Sigmoid colon (tissue), 6 donors: ENCODE measurements at regions not wholly inside any gene's neighbourhood (a gene's known extent, or its start where the extent isn't known, plus 50 kb on each side); places are given as distances from the start of the nearest gene placed in this dataset.

ENCODE experiments used
- DNase-seq: peaks from one replicate; pipeline ENCODE4 v3.0.0-alpha.2; 2019
- H3K27ac ChIP-seq, 4 donors: fragments of 200-600 bp; sonication (generic); one replicate each; pipeline ENCODE4 v1.5.1; 2016 to 2019; ENCODE audit warnings: mild to moderate bottlenecking in 1 of 4
- H3K27me3 ChIP-seq, 3 donors: fragments of 200-600 bp; sonication (generic); one replicate each; pipeline ENCODE4 v1.5.1; 2019; ENCODE audit warnings: mild to moderate bottlenecking in 1 of 3
- H3K36me3 ChIP-seq, 4 donors: fragments of 200-600 bp; sonication (generic); one replicate each; pipeline ENCODE4 v1.5.1; 2016 to 2019
- H3K4me1 ChIP-seq, 4 donors: fragments of 200-600 bp; sonication (generic); one replicate each; pipeline ENCODE4 v1.5.1; 2017 to 2019
- H3K4me3 ChIP-seq, 4 donors: fragments of 200-600 bp; sonication (generic); one replicate each; pipeline ENCODE4 v1.5.1; 2017 to 2019; ENCODE audit warnings: mild to moderate bottlenecking in 2 of 4, moderate library complexity in 1 of 4
- H3K9me3 ChIP-seq, 4 donors: fragments of 200-600 bp in 3 of 4; sonication (generic) in 3 of 4; one replicate each; pipeline versions ENCODE4 v1.5.1 to v1.6.1; 2013 to 2019
- EP300 ChIP-seq, 4 donors: sonication (generic); formaldehyde crosslinking; IDR thresholded peaks; one replicate each; pipeline ENCODE4 v1.6.1; 2017; ENCODE audit warnings: antibody characterized with exemption in 4 of 4
- POLR2A ChIP-seq, 2 donors: fragments of 450-650 bp; IDR thresholded peaks; one replicate each; pipeline ENCODE4 v1.6.1; 2016; ENCODE audit warnings: antibody characterized with exemption in 2 of 2, mild to moderate bottlenecking in 2 of 2, moderate library complexity in 2 of 2
- POLR2AphosphoS5 ChIP-seq, 4 donors: sonication (generic); formaldehyde crosslinking; IDR thresholded peaks; one replicate each; pipeline ENCODE4 v1.6.1; 2017; ENCODE audit warnings: antibody characterized with exemption in 4 of 4
- WGBS, 2 donors: extraction: QIAGEN DNeasy Blood & Tissue Kit; methylation state at CpG; one replicate each; pipeline ENCODE4 v1.1.7; 2013; 5-methylcytosine and 5-hydroxymethylcytosine counted together
- intact Hi-C: fragments of 100-400 bp; cut with DNase I; formaldehyde crosslinking; loops from one replicate; pipeline ENCODE4 v1.15.1; 2023
- TF ChIP-seq, protein P1 (sequence below), 4 experiments: fragments of 450-650 bp in 3 of 4; fragments of 200-600 bp in 1 of 4; IDR thresholded peaks; one replicate each; pipeline ENCODE4 v1.5.1; 2016 to 2019; ENCODE audit warnings: antibody characterized with exemption in 4 of 4, mild to moderate bottlenecking in 3 of 4, moderate library complexity in 2 of 4
- donor health status: healthy with polysubstance abuse.
- donor health status: healthy.

GRCh38 chr3:101169516-101169915 lies 150.9 kb downstream of the IMPG2 start:
- H3K27me3 ChIP-seq: no peaks in the 10 kb centered on the region
- DNase-seq: no peak
- no peak overlapping the region for H3K4me3 ChIP-seq
- no peaks in the 10 kb centered on the region for H3K9me3 ChIP-seq
- H3K4me1 ChIP-seq: peaks cover 0 to 33% (median 25%) of the 10 kb centered on the region in 4 donors
- no peak for TF ChIP-seq EP300 (IDR thresholded peaks at IDR 0.05)
- TF ChIP-seq, protein P1, sequence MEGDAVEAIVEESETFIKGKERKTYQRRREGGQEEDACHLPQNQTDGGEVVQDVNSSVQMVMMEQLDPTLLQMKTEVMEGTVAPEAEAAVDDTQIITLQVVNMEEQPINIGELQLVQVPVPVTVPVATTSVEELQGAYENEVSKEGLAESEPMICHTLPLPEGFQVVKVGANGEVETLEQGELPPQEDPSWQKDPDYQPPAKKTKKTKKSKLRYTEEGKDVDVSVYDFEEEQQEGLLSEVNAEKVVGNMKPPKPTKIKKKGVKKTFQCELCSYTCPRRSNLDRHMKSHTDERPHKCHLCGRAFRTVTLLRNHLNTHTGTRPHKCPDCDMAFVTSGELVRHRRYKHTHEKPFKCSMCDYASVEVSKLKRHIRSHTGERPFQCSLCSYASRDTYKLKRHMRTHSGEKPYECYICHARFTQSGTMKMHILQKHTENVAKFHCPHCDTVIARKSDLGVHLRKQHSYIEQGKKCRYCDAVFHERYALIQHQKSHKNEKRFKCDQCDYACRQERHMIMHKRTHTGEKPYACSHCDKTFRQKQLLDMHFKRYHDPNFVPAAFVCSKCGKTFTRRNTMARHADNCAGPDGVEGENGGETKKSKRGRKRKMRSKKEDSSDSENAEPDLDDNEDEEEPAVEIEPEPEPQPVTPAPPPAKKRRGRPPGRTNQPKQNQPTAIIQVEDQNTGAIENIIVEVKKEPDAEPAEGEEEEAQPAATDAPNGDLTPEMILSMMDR (IDR thresholded peaks at IDR 0.05): no peak
- TF ChIP-seq POLR2AphosphoS5 (IDR thresholded peaks at IDR 0.05): no peak
- no peak for TF ChIP-seq POLR2A (IDR thresholded peaks at IDR 0.05)
- peak overlapping the region; percentile 55 to 82 (median 74) for H3K27ac ChIP-seq
- intact Hi-C loops: no loop called here
- WGBS, 2 donors: 73 to 78% methylated on average over 3 of the region's 3 CpGs
- H3K36me3 ChIP-seq: no peaks in the 10 kb centered on the region

DNA sequence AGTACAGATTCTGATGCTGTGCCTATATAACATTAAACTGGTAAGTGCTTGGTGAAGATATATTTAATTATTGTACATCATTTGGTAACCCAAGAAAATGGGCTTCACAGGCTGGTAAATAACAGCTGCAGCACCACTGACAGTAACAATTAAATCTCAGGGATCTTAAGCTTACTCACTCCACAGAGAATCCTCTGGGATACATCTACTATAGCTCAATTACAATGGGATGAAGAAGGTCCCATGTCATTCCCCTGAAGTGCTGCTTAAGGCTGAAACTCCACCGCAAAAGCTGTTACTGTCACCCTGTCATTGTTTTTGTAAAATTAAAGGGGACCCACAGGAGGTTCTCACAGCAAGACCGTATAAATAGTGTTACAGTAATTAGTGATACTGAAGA lies 153.0 kb downstream of the IMPG2 start:
- H3K9me3 ChIP-seq: no peaks in the 10 kb centered on the region
- H3K36me3 ChIP-seq: no peaks in the 10 kb centered on the region
- no peak for DNase-seq
- no peaks in the 10 kb centered on the region for H3K27me3 ChIP-seq
- intact Hi-C loops: no loop called here
- no peak overlapping the region for H3K27ac ChIP-seq
- WGBS, 2 donors: 93 to 98% methylated on average over 2 of the region's 2 CpGs
- H3K4me3 ChIP-seq: no peak overlapping the region
- TF ChIP-seq, protein P1 (IDR thresholded peaks at IDR 0.05): no peak
- no peak for TF ChIP-seq POLR2AphosphoS5 (IDR thresholded peaks at IDR 0.05)
- TF ChIP-seq POLR2A (IDR thresholded peaks at IDR 0.05): no peak
- peaks cover 0 to 40% (median 30%) of the 10 kb centered on the region in 4 donors for H3K4me1 ChIP-seq

DNA sequence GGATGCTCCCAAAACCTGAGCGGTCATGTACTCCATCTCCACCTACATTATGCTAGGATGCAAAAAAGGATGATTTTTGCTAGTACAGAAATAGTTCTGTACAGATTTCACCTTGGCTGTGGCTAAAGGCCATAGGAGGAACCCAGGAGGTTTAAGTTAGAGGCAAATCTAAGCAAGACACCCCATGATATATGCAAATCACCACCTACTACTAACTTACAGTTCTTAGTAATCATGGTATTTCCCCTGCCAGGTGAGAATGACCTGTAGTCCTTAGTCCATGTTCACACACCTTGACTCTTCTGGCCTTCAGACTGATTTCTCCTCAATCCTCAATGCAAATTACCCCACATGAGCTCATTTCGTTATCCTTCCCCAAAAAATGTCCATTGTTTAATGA lies 154.2 kb downstream of the IMPG2 start:
- Histone ChIP-seq H3K4me1 (peaks cover 0 to 38% (median 30%) of the 10 kb centered on the region in 4 donors), H3K4me3 (no peak overlapping the region), H3K9me3 (no peaks in the 10 kb centered on the region), H3K27ac (no peak overlapping the region), H3K27me3 (no peaks in the 10 kb centered on the region), H3K36me3 (no peaks in the 10 kb centered on the region)
- intact Hi-C loops: no loop called here
- TF ChIP-seq POLR2A (IDR thresholded peaks at IDR 0.05) (no peak), EP300 (IDR thresholded peaks at IDR 0.05) (no peak), POLR2AphosphoS5 (IDR thresholded peaks at IDR 0.05) (no peak)
- TF ChIP-seq, protein P1 (IDR thresholded peaks at IDR 0.05): no peak
- WGBS, 2 donors: 82 to 87% methylated on average over 2 of the region's 2 CpGs
- no peak for DNase-seq

- Histone ChIP-seq H3K27ac (peak overlapping the region in 2 of 4 donors; percentile 20 to 21), H3K4me1 (peaks cover 0 to 30% (median 17%) of the 10 kb centered on the region in 4 donors), H3K27me3 (no peaks in the 10 kb centered on the region), H3K4me3 (no peak overlapping the region), H3K9me3 (no peaks in the 10 kb centered on the region), H3K36me3 (no peaks in the 10 kb centered on the region)
- TF ChIP-seq POLR2A (IDR thresholded peaks at IDR 0.05) (no peak), POLR2AphosphoS5 (IDR thresholded peaks at IDR 0.05) (no peak), EP300 (IDR thresholded peaks at IDR 0.05) (no peak)
- TF ChIP-seq, protein P1 (IDR thresholded peaks at IDR 0.05): no peak
- DNase-seq: no peak
- intact Hi-C loops: no loop called here
Observed at GRCh38 chr3:101163554-101163953, 156.8 kb downstream of the IMPG2 start.

DNA sequence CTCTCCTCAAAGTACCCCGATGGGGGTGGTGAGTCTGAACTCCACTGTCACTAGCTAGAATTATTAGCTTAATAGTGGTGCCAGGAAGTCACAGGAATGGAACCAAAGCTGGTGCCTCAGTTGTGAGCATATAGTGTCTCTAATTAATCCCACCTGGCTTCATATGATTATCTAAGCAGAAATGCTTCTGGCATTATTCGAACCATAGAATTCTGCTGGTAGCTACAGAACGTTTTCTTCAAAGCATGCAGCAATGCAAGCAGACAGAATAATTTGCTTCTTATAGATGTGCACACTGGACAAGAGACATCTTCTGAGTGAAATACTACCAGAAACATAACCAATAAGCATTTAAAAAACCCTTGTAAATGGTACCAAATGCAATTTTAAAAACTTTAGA lies 160.9 kb downstream of the IMPG2 start:
- Histone ChIP-seq H3K4me3 (no peak overlapping the region), H3K4me1 (peaks cover 0 to 59% (median 39%) of the 10 kb centered on the region in 4 donors), H3K36me3 (no peaks in the 10 kb centered on the region), H3K9me3 (no peaks in the 10 kb centered on the region), H3K27me3 (no peaks in the 10 kb centered on the region), H3K27ac (peak overlapping the region in 1 of 4 donors; percentile 8)
- TF ChIP-seq, protein P1 (IDR thresholded peaks at IDR 0.05): no peak
- TF ChIP-seq POLR2AphosphoS5 (IDR thresholded peaks at IDR 0.05) (no peak), POLR2A (IDR thresholded peaks at IDR 0.05) (no peak), EP300 (IDR thresholded peaks at IDR 0.05) (no peak)
- 91 to 94% methylated on average over 3 of the region's 3 CpGs for WGBS, 2 donors
- intact Hi-C loops: no loop called here
- DNase-seq: no peak
